IPS DF 4.7 (cell line): ENCODE measurements at regions not wholly inside any gene's neighbourhood (a gene's known extent, or its start where the extent isn't known, plus 50 kb on each side); places are given as distances from the start of the nearest gene placed in this dataset.
A peak's percentile ranks its signal among the peaks of the same experiment; 100 is the strongest.

Experiments used
- DNase-seq: peaks from one replicate; pipeline ENCODE4 v3.0.0-alpha.2; 2013; ENCODE audit warnings: low spot score; ENCODE audit errors: extremely low read depth

DNA sequence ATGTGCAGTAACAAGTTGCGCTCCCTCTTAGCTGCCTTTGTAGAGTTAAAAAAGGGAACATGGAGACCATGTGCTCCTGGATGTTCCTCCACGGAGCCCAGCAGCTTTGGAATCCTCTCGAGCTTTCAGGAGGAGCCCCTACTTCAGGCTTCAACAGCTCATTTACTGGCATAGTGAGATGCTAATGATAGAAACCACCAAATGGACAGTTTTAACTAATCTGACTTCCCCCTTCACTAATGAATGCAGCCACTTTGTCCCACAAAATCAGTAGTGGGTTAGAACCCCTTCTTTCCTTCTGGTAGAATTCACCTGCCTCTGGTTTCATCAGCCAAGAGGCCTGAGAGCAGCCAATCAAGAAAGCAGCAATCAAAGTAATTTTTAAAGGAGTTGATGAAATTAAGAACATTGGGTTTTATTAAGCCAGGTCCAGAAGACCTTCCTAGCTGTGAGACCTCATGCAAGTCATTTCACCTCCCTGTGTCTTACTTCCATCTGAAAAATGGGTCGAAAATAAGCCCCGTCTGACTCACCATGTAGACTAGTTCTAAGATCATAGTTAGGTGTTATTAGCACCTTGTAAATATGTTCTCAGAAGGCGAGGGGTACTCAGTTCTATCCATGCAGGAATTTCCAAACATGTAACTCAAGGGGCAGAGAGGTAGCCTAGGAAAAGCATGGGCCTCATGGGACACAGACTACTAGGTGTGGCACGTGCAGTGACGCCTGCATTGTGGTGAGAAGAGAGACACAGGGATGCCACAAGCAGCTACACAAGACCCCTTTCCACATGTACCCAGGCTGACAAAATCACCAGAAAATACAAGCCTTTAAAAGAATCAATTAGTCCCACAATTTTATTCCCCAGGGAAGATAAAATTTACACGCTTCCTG, 179.7 kb upstream of the LPP start:
- DNase-seq: no peak

- DNase-seq: no peak
Observed at GRCh38 chr3:187974871-187975271, 179.1 kb upstream of the LPP start.

DNA sequence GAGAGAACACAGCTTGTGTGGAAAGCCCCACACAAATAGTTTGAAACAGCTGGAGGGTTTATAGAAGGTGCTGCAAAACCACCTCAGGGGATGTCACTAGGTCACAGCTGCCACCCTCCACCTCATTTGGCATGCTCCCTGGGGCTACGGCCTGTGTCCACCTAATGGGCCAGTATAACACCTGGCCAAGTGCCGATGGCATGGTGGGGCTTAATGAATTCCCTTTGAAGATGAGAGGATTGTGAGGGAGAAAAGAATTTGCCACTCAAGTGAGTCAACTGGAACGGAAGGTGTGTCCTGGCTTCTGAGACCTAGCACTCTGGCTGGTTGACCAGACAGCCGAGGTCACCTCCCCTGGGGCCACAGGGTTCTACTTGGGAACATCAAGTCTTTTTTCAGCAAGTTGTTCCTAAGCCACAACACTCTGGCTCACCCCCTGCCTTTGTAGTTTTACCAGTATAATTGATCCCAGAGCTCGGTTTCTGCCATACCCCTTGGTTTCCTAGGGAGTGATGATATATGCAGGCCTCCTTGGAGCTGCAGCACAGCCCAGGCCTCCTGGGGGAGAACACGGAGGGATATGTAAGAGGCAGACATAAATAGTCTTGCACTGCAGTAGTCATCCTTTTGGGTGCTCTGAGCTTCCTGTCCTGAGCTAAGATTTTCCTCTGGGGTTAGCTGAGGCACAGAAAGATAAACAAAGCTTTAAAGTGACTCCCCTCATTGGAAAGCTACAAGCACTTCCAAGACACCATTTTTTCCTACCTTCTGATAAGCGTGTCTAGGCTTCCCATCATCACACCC, 178.2 kb upstream of the LPP start:
- DNase-seq: no peak

DNA sequence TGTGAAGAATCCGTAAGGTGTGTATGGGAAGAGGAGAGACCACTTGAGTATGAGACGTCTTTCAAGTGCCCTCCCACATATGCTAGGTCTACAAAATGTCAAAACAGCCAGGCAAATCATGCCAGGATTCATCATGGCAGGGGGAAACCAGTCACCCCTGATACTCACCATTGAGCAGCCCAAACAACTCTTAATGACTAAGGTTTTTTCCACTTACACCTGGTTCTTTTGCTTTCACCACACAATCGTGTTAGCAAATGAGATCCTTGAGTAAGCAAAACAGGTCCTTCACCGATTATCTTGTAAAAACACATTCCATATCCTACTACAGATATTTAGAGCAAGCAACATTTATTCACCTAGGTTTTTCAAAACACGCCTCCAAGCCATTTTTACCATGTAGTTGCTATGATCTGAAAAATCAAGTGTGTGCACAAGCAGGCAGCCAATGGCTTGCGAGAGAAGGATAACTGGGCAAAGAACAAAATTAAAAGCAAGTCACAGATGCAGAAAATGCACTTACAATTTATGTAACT, 177.5 kb upstream of the LPP start:
- DNase-seq: no peak

- no peak for DNase-seq
Observed at GRCh38 chr3:187977659-187978058, 176.3 kb upstream of the LPP start.

DNA sequence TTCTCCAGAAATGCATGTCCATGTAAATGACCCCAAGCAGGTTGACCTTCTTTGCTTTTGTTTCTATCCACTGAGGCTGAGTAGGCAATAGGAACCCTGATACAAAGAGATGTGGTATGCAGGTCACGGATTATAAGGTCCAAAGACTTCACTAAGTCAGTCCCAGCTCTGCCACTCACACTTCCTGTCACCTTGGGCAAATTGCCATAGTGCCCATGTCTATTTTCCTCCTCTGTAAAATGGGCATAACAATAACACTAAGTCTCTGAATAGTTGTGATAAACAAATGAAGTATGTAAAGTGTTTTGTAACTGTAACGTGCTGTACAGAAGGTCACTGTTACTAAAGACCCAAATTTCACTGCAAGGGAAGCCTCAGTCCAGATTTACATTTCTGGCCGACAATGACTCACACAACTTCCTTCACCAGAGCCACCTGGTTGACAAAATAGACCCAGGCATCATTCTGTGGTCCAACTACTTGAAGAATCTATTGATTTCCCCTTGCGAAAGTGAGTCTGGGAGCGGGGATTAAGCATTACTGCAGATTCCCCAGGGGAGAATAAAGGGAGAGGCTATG, 175.4 kb upstream of the LPP start:
- no peak for DNase-seq

- no peak for DNase-seq
Observed at GRCh38 chr3:187979564-187979963, 174.4 kb upstream of the LPP start.

GRCh38 chr3:187980861-187981260, 173.1 kb upstream of the LPP start:
- DNase-seq: no peak

GRCh38 chr3:187982142-187982541, 171.8 kb upstream of the LPP start:
- no peak for DNase-seq

- DNase-seq: no peak
Observed at GRCh38 chr3:187983484-187984124, 170.4 kb upstream of the LPP start.

GRCh38 chr3:187985647-187986046, 168.3 kb upstream of the LPP start:
- DNase-seq: no peak

GRCh38 chr3:187986514-187986934, 167.4 kb upstream of the LPP start:
- no peak for DNase-seq

DNA sequence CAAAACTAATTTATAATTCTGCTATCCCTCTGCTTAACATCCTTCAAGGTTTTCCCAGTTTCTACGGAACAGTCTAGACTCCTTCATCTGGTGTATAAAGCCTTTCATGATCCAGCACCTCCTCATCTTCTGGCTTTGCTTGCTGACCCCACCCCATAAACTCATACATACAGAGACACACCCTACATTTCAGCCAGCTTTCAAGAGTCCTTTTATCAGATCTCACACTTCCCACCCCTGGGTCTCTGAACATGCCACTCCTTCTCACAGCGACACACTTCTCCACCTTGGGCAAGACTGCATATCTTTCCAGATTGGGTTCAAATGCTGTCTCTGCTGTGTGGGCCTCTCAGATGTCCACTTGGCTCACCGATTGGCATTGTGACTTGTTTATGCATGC, 166.8 kb upstream of the LPP start:
- DNase-seq: no peak

DNA sequence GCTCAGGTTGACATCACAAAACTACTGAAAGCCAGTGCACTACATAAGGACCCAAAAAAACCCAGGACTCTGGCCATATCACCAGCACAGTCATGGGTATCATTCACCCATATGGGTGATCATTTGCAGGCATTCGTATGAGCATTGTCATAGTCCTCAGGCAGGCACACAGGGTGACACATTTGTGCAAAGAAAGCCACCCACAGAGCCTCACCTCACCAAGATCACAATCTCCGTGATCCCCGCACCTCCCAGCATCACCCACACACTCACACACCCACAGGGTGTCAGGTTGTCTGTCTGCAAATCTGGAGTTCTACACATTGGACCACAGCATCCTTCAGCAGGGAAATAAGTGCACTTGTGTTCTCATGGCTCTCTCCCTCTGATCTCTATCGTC, 166.0 kb upstream of the LPP start:
- DNase-seq: no peak

- peak; percentile 87 for DNase-seq
Observed at GRCh38 chr3:187989575-187990153, 164.3 kb upstream of the LPP start.

DNA sequence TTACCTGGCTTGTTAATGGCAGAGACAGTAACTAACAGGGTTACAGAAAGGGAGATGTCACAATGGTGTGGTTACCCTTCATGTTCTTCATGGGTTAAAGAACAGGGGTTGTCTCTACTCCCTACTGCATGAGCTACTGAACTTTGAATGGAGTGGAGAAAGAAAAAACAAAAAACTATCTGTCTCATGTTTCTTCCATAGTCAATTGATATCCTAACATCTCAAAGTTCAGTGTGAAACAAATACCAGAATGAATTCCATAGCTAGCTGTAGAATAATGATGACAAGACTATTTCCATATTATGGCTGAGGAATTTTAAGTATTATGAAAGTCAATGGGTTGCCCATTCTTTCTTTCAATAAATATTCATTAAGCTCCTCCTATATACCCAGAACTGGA, 161.3 kb upstream of the LPP start:
- no peak for DNase-seq

GRCh38 chr3:187994221-187995042, 159.5 kb upstream of the LPP start:
- no peak for DNase-seq

DNA sequence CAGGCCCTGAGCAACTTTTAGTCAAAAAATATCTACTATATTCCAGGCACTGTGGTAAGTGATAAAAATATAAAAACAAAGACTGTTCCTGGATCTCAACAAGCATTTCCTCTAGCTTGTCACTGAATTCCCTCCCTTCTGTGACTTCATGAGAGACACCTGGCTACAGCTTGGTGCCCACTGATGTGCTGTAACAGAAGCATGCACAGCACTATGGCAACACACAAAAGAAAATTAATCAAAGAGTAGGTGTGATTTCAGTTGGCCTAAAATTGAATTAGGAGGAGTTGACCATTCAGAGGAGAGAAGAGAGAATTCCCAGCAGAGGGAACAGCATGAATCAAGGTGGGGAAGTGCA, 158.9 kb upstream of the LPP start:
- no peak for DNase-seq

- no peak for DNase-seq
Observed at GRCh38 chr3:187995667-187996066, 158.3 kb upstream of the LPP start.

- no peak for DNase-seq
Observed at GRCh38 chr3:187996609-187997008, 157.3 kb upstream of the LPP start.
